KBM-7 (cell line): ENCODE measurements at regions not wholly inside any gene's neighbourhood (a gene's known extent, or its start where the extent isn't known, plus 50 kb on each side); places are given as distances from the start of the nearest gene placed in this dataset.
A peak's percentile ranks its signal among the peaks of the same experiment; 100 is the strongest.

Experiments used
- DNase-seq: peaks from one replicate; pipeline ENCODE4 v3.0.0-alpha.2; 2015
- in situ Hi-C: fragments of 300-500 bp; cut with MboI; formaldehyde crosslinking; loops from 2 replicates; pipeline ENCODE4 v1.14.3; 2020; ENCODE audit warnings: low sequenced_read_pairs, low pct_unique_long_range_greater_than_20kb, mixed read lengths

DNA sequence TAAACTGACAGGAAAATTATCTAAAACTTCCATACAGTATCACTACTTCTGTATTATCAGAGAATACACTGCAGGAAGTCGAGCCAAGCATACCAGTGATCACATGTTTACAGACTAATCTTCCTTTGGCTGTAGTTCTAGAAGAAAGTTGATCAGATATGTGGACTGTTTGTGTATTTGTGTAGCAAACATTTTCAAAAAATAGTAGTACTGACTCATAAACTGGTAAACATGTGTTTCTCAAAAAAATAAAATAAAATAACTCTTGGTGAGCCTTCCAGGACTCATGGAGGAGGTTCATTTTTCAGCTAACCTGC, 148.9 kb upstream of the SLC39A10 start:
- in situ Hi-C loops = no loop called here
- DNase-seq = no peak

DNA sequence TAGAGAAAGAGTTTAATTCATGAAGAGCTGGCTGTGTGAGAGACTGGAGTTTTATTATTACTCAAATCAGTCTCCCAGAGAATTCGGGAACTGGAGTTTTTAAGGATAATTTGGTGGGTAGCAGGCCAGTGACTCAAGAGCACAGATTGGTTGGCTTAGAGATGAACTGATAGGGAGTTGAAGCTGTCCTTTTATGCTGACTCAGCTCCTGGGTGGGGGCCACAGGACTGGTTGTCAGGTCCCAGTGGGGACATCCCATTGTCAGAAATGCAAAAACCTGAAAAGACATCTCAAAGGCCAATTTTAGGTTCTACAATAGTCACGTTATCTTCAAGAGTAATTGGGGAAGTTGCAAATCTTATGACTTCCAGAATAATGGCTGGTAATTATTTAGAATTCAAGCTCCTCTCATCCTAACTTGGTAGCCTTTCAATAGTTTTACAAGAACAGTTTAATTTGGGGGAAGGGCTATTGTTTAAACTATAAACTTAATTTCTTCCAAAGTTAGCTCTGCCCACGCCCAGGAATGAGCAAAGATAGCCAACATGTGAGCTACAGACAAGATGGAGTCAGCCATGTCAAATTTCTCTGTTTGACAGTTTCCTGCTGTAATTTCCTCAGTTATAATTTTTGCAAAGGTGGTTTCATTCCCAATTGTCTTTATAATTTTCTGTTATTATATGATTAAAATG, 149.4 kb upstream of the SLC39A10 start:
- no peak for DNase-seq
- in situ Hi-C loops = no loop called here

DNA sequence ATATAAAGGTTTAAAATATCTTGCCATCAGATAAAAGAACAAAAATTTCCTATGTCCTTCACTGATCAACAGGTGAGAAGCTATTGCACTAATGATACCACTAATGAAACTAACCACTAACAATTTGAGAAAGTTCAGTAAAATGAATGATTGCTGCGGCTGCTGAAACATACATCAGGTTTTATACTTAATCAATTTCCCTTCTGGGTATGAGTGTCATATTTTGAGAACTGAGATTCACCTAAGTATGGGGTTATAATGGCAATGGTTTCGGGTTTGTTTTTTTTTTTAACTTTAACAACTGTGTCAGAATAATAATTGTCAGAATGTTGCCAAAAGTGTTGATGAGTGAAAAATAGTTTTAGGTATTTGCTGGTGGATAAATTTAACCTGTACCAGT, 151.3 kb upstream of the SLC39A10 start:
- DNase-seq = no peak
- in situ Hi-C loops = no loop called here

DNA sequence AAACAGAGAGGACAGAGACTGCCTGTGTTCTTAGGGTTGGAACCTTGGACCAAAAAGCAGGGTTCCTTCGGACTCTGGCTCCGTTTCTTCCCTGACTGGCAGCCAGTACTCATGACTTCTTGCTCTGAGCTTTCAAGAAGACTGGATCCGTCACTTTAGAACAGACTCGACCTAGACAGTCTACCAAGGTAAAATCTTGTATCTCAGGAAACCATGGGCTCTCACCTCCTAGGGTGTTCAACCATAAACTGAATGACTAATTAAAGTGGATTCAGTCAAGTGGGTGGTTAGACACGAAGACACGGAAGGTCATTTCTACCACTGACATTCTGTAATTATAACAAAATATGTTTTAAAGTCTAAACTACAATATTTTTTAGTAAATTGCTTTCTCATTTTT, 153.8 kb upstream of the SLC39A10 start:
- no peak for DNase-seq
- in situ Hi-C loops = no loop called here

DNA sequence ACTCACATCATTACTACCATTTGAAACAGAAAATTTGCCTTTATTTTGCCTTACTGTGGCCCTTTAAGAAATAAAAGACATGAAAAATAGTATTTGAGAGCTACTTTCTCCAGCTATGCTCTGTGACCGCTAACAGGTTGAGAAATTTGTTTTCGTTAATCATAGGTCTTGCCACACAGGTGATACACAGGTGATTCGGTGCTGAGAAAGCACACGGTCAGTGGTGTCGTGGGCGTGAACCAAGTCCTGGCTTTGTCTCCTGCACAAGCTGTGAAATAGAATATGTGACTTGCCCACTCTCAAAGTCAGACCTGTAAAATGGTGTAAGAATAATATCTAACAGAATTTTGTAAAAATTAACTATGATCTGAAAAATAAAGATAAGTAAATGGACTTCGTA, 155.3 kb upstream of the SLC39A10 start:
- no peak for DNase-seq
- in situ Hi-C loops = no loop called here

DNA sequence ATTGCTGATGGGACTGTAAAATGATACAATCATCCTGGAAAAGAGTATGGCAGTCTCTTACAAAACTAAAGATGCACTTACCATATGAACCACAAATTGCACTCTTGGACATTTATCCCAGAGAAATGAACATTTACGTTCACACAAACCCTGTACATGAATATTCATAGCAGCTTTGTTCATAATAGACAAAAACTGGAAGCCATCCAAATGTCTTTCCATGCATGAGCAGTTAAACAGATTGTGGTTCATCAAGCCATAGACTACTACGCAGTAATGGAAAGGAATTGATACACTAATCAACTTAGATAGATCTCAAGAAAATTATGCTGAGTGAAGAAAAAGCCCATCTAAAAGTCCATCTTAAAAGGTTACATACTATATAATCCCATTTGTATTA, 156.1 kb upstream of the SLC39A10 start:
- in situ Hi-C loops = no loop called here
- DNase-seq = no peak

DNA sequence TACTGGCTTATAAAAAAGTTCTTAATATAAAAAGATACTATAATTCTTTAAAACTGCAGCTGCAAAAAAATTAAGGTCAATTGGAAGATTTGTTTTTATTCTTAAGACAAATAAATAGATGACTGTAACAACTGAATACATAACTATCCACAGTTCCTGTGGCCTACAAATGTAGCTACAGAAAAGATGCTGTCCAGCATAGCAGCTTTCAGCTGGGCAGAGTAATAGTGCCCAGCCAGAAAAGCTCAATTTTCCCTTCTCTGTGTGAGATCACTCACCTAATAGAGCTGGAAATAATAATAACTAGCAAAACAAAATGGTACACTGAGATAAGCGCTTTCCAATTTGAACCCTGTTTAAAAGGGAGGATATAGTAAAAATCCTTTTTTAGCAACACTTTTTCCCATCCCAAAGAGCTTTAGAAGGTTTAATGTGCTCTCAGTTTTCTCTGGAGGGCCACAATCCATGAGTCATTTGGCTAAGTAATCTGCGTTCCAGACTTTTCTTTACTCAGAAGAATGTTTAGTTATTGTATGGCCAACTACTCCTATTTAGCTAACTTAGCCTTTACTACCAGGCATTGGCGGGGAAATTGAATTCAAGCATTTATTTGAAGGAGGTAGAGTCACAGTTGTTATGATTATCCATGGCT, 158.1 kb upstream of the SLC39A10 start:
- in situ Hi-C loops = loop anchor here (25.0 kb wide), 1 partner anchor 162 kb away; no protein-coding TSS in a partner anchor
- no peak for DNase-seq

DNA sequence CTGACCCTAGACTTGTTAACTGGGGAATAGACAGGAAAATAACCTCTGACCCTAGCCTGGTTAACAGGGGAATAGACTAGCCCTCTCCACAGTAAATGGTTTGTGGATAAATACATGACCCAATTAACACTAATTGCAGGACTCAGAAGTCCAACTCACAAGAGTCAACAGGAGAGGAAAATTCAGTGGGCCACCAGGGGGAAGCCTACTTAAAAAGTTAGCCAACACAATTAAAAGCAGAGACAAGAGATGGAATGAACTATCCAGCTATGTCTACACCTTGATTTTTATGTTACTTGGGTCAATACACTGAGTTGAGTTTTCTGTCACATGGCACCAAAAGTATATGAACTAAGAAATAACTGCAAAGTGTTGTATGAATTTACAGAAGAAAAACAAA, 158.8 kb upstream of the SLC39A10 start:
- DNase-seq = peak; percentile 67
- in situ Hi-C loops = loop anchor here (25.0 kb wide), 1 partner anchor 161 kb away; no protein-coding TSS in a partner anchor

DNA sequence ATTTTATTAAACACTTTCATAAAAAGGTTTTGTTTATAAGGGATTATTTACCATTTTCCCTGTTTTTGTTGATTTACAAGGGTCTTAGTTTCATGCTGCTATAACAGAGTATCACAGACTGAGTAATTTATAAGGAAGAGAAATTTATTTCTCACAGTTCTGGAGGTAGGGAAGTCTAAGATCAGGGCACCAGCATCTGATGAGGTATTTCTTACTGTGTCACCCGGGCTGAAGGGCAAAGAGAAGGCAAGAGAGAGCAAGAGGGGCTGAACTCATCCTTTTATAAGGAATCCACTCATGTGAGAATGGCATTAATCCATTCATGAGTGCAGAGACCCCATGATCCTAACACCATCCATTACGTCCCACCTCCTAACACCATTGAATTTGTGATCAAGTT, 160.0 kb upstream of the SLC39A10 start:
- in situ Hi-C loops = loop anchor here (25.0 kb wide), 1 partner anchor 160 kb away; no protein-coding TSS in a partner anchor
- DNase-seq = no peak

DNA sequence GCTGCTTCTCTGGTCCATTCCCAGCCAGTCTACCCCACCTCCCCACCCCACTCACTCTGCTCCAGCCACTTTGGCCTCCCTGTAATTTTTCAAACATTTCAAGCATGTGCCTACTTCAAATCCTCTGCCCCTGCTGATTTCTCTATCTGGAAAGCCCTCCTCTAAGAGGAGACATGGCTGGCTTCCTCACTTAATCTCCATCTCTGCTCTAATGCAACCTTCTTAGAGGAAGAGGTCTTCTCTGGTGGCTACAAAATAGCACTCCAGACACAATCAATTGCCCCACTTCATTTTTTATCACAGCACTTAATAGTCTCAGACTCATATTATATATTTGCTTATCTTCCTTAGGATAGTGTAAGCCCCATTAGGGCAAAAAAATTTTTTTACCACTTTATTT, 161.1 kb upstream of the SLC39A10 start:
- peak; percentile 18 for DNase-seq
- in situ Hi-C loops = loop anchor here (25.0 kb wide), 1 partner anchor 159 kb away; no protein-coding TSS in a partner anchor

DNA sequence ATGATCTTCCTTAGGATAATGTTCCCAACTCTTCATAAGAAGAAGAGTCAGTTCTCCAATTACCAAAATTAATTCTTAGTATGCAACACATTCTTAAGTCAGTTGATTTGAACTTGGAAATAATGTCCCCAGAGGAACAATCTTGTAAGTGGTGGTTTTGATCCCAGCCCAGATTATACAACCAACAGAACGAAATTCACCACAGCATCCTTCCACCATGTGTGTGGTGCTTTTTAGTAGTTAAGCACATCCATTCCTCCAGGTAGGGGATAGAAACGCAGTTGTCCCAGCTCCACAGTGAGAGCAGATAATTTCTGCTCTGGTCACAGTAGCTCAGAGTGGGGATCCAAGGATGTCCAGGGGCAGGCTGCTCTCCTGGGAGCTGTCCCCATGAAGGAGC, 161.7 kb upstream of the SLC39A10 start:
- in situ Hi-C loops = loop anchor here (25.0 kb wide), 1 partner anchor 158 kb away; no protein-coding TSS in a partner anchor
- DNase-seq = peak; percentile 28

DNA sequence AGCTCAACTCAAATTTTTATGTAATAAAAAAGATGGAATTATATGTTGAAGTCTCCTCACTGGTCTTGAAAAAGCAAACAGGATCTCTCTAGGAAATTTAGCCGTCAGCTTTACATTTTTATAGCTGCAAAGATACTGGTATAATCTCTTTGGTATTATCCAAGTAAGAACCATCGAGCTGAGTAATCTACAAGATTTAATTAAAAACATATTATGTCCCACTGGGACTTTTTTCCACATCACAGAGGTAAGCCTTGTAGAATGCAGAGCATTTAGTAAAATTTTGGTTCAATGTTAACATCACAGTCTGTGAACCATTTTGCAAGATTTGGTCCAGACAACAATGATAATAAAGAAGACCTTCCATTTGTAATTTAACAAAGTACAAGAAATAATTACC, 162.6 kb upstream of the SLC39A10 start:
- in situ Hi-C loops = loop anchor here (25.0 kb wide), 1 partner anchor 157 kb away; no protein-coding TSS in a partner anchor
- no peak for DNase-seq

DNA sequence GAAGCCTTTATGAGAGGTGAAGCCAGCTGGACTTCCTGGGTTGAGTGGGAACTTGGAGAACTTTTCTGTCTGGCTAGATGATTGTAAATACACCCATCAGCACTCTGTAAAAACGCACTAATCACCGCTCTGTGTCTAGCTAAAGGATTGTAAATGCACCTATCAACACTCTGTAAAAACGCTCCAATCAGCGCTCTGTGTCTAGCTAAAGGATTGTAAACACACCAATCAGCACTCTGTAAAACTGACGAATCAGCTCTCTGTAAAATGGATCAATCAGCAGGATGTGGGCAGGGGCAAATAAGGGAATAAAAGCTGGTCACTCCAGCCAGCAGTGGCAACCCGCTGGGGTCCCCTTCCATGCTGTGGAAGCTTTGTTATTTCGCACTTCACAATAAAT, 163.6 kb upstream of the SLC39A10 start:
- DNase-seq = peak; percentile 29
- in situ Hi-C loops = loop anchor here (25.0 kb wide), 1 partner anchor 156 kb away; no protein-coding TSS in a partner anchor

DNA sequence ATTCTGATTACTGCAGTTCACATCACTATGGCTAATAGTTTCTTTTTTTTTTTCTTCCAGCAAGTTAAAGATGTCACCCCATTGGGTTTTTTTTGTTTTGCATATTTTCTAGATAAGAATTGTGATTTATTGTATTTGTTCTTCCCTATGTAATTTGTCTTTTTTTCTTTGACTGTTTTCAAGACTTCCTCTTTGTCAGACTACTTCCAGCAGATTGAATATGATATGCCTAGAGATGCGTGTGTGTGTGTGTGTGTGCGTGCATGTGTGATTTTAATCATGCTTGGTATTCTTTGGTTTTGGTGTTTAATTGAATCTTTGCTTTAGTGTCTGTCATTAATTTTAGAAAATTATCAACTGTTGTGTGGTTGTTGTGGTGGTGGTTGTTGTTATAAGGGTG, 166.7 kb upstream of the SLC39A10 start:
- peak; percentile 82 for DNase-seq
- in situ Hi-C loops = loop anchor here (25.0 kb wide), 1 partner anchor 153 kb away; no protein-coding TSS in a partner anchor

DNA sequence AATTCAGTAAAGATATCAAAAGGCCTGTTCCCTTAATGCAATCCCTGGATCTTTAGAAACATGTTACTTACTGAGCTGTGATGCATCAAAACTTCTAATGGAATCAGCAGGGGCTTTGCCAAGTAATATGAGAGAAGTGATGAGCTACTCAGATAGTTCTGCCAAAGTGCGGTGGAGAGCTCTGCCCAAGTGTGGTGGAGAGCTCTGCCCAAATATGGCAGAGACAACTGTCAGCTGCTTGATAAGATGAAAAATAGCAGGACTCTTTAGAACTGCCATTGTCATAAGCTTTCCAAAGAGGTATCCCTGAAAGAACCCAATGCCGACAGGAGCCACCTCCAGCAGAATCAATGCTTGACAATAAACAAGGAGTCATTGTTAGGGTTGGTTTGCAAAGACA, 167.9 kb upstream of the SLC39A10 start:
- in situ Hi-C loops = loop anchor here (25.0 kb wide), 1 partner anchor 152 kb away; no protein-coding TSS in a partner anchor
- DNase-seq = no peak

DNA sequence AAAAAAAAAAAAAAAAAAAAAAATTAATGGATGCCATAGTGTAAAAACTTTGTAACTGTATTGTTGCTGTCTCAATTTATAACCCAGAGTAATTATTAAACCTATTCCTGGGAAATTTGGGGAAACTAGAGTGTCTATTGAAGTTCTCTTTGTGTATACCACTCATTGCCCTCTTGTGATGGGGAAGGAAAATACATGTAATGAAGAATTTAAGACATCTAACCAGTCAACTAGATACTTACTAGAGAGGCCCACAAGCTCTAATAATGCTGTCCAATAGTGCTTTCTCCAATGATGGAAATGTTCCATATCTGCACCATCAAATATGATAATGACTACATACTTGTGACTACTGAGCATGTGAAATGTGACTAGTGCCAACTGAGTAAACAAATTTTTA, 168.5 kb upstream of the SLC39A10 start:
- in situ Hi-C loops = loop anchor here (25.0 kb wide), 1 partner anchor 151 kb away; no protein-coding TSS in a partner anchor
- peak; percentile 28 for DNase-seq

DNA sequence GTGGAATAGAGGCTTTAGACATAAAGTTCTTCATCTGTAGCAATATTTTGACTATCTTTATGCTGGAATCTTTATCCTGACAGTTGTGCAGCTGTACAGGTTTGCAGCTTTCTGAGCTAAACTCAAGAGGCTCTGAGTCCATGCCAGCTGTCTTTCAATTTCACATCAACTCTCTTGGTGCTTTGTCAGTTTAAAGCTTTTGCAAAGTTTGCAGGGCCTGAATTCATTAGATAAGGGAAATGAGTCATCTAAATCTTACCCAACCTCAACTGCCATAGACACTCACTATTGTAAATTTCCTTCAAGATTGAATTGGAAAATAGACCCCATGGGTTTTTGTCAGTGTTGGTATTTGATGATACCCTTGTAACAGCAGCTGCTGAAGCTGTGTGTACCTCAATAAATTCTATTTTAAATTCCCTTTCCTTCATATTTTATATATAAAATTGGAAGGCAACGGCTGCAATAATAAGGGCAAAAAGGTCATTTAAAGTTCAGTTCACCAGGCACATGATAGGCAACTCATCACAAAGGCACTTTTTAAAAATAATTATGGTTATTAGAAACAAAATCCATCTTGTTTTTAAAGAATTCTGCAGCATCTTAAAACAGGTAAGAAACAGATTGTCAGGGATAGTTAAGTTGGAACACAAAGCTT, 169.9 kb upstream of the SLC39A10 start:
- peak; percentile 91 for DNase-seq

DNA sequence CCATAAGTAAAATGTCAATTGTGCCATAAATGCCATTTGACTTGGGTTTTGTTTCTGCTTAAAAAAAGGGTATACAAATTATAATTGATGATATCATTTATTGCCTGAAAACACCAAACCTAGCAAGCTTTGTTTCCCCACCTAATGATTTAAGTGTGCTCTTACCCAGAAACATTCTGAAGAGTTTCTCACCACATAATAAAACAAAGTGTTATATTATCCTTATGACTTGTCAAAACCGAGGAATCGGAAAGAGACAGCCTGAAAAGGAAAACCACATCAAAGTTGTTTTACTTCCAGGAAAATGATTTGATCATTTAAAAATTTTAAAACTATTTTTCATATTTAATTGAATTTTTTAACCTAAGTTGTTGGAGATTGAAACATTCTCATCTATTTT, 170.5 kb upstream of the SLC39A10 start:
- in situ Hi-C loops = loop anchor here (25.0 kb wide), 1 partner anchor 149 kb away; no protein-coding TSS in a partner anchor
- DNase-seq = no peak

More for the DNA sequence above, 169.9 kb upstream of the SLC39A10 start:
- in situ Hi-C loops = loop anchor here (25.0 kb wide), 1 partner anchor 150 kb away; no protein-coding TSS in a partner anchor

DNA sequence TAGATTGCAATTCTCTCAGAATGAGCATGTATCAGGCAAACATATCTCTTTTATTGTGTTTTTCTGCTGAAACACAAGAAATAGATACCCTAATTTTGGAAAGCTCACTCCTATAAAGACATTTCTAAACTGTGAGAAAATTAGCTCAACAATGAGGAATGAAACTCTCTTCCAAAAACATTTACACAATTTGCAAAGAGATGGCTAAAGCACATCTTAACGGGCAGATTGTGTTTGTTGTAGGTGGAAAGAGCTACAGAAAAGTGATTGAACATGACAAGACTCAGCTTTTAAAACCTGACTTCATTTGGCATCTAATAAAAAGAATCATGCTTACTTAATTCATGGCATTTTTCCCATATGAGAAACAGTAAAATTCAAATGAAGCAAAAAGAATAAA, 175.0 kb upstream of the SLC39A10 start:
- no peak for DNase-seq
- in situ Hi-C loops = loop anchor here (25.0 kb wide), 1 partner anchor 145 kb away; no protein-coding TSS in a partner anchor

DNA sequence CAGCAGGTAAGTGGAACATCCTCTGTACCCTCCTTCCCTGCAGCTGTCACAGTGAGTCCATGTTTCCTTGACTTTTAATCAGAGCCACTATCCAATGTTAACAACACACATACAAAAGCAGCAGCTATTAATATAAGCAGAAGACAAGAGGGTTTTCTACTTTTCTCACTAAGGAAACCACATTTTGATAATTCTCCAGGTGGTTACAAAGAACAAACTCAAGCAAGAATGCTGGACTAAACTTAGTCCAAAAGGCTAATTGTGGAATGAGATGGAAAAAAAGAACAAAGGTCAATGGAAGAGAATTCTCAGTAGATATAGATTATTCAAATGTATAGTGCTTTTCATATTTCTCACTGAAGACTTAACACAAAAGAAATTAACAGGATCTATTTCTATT, 176.9 kb upstream of the SLC39A10 start:
- in situ Hi-C loops = loop anchor here (25.0 kb wide), 1 partner anchor 143 kb away; no protein-coding TSS in a partner anchor
- DNase-seq = no peak
